ENCODE measurements at regions not wholly inside any gene's neighbourhood (a gene's known extent, or its start where the extent isn't known, plus 50 kb on each side); places are given as distances from the start of the nearest gene placed in this dataset.

DNA sequence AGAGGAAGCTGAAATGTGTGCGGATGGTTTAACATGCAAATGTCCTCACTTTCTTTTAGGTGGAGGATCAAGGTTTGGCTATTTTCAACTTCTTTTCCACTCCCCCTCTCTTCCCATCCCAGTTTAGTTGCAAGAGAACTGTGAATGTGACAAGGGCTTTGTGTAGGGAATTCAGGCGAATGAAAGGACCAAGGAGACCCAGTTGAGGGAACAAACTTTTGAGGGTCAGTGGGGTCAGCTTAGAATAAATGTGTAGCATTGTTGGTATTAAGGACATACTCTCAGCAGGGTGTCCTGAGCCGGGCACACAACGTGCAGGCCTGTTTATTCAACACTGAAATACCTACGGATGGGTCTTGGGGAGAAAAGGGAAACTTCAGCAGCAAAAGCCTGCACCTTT is 346.0 kb downstream of the PMP22 start:
- H3K79me2 ChIP-seq (ENCODE audit: insufficient read depth, low read length) = no peaks in the 10 kb centered on the region
- H3K27me3 ChIP-seq (ENCODE audit: insufficient read depth, low read length) = no peaks in the 10 kb centered on the region
- H3K4me3 ChIP-seq (ENCODE audit: low read depth, low read length, poor library complexity, severe bottlenecking) = no peak overlapping the region
- H3K9me2 ChIP-seq (ENCODE audit: low read depth, low read length) = no peaks in the 10 kb centered on the region
- no peaks in the 10 kb centered on the region for H3K9me3 ChIP-seq (ENCODE audit: low read length)
- H3K4me1 ChIP-seq (ENCODE audit: insufficient read depth, low read length, severe bottlenecking) = no peaks in the 10 kb centered on the region
- TF ChIP-seq, protein P1, sequence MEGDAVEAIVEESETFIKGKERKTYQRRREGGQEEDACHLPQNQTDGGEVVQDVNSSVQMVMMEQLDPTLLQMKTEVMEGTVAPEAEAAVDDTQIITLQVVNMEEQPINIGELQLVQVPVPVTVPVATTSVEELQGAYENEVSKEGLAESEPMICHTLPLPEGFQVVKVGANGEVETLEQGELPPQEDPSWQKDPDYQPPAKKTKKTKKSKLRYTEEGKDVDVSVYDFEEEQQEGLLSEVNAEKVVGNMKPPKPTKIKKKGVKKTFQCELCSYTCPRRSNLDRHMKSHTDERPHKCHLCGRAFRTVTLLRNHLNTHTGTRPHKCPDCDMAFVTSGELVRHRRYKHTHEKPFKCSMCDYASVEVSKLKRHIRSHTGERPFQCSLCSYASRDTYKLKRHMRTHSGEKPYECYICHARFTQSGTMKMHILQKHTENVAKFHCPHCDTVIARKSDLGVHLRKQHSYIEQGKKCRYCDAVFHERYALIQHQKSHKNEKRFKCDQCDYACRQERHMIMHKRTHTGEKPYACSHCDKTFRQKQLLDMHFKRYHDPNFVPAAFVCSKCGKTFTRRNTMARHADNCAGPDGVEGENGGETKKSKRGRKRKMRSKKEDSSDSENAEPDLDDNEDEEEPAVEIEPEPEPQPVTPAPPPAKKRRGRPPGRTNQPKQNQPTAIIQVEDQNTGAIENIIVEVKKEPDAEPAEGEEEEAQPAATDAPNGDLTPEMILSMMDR (IDR thresholded peaks at IDR 0.05; ENCODE audit: low read length) = no peak
- TF ChIP-seq EZH2 (IDR thresholded peaks at IDR 0.05; ENCODE audit: borderline replicate concordance, low read length) = no peak
- no peaks in the 10 kb centered on the region for H3F3A ChIP-seq (ENCODE audit: insufficient read depth, low read length)
- no peaks in the 10 kb centered on the region for H3K36me3 ChIP-seq (ENCODE audit: insufficient read depth, low read length)
- no peak overlapping the region for H3K9ac ChIP-seq (ENCODE audit: low read length)
- H3K27ac ChIP-seq (ENCODE audit: low read depth, low read length, poor library complexity, severe bottlenecking) = no peak overlapping the region
- H2AFZ ChIP-seq (ENCODE audit: low read length) = no peak overlapping the region
- H4K20me1 ChIP-seq (ENCODE audit: insufficient read depth, low read length) = no peaks in the 10 kb centered on the region
- H3K4me2 ChIP-seq (ENCODE audit: low read length) = no peak overlapping the region

DNA sequence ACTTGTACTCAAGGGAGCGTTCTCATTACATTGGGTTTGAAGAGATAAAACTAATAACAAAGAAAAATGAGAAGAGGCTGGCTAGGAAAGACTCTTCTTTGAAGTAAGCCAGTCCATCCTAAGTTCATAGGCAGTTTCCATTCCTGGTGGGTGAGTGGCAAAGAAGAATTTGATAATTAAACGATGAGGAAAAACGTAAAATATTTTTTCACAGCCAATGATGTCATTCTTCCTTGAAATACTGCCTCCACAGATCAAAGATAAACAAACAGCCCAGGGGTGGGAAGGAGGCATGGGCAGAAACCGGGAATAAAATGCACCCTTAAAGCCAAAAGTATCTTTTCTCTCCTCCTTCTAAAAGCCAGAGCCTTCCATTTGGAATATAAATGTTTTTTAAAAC is 346.6 kb downstream of the PMP22 start:
- no peak overlapping the region for H3K9ac ChIP-seq (ENCODE audit: low read length)
- no peaks in the 10 kb centered on the region for H3K79me2 ChIP-seq (ENCODE audit: insufficient read depth, low read length)
- no peaks in the 10 kb centered on the region for H4K20me1 ChIP-seq (ENCODE audit: insufficient read depth, low read length)
- no peaks in the 10 kb centered on the region for H3K27me3 ChIP-seq (ENCODE audit: insufficient read depth, low read length)
- H3K9me3 ChIP-seq (ENCODE audit: low read length) = no peaks in the 10 kb centered on the region
- H3K36me3 ChIP-seq (ENCODE audit: insufficient read depth, low read length) = no peaks in the 10 kb centered on the region
- no peaks in the 10 kb centered on the region for H3K4me1 ChIP-seq (ENCODE audit: insufficient read depth, low read length, severe bottlenecking)
- H3K4me3 ChIP-seq (ENCODE audit: low read depth, low read length, poor library complexity, severe bottlenecking) = no peak overlapping the region
- TF ChIP-seq EZH2 (IDR thresholded peaks at IDR 0.05; ENCODE audit: borderline replicate concordance, low read length) = no peak
- TF ChIP-seq, protein P1 (IDR thresholded peaks at IDR 0.05; ENCODE audit: low read length) = no peak
- no peak overlapping the region for H3K27ac ChIP-seq (ENCODE audit: low read depth, low read length, poor library complexity, severe bottlenecking)
- no peak overlapping the region for H2AFZ ChIP-seq (ENCODE audit: low read length)
- no peaks in the 10 kb centered on the region for H3K9me2 ChIP-seq (ENCODE audit: low read depth, low read length)
- no peak overlapping the region for H3K4me2 ChIP-seq (ENCODE audit: low read length)
- H3F3A ChIP-seq (ENCODE audit: insufficient read depth, low read length) = no peaks in the 10 kb centered on the region

DNA sequence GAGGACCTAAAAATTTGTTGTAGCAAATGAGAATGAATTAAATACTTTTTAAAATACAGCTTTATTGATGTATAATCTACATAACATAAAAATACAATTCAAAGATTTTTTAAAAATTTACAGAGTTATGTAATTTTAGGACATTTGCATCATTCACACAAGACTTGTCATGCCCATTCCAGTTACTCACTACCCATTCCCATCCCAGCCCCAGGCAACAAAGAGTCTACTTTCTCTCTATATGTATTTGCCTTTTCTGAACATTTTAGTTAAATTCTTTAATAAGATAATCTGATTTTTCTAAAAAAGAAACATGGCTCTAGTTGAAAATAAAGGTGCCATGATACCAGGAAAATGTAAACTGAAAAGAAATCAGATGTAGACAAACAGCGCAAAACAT is 354.2 kb downstream of the PMP22 start:
- Histone ChIP-seq H3K9me3 (ENCODE audit: low read length) (no peaks in the 10 kb centered on the region), H3K27me3 (ENCODE audit: insufficient read depth, low read length) (no peaks in the 10 kb centered on the region), H4K20me1 (ENCODE audit: insufficient read depth, low read length) (no peaks in the 10 kb centered on the region)

More for the DNA sequence above, 354.2 kb downstream of the PMP22 start:
- no peaks in the 10 kb centered on the region for H3K36me3 ChIP-seq (ENCODE audit: insufficient read depth, low read length)
- no peaks in the 10 kb centered on the region for H3K9me2 ChIP-seq (ENCODE audit: low read depth, low read length)
- H3K27ac ChIP-seq (ENCODE audit: low read depth, low read length, poor library complexity, severe bottlenecking) = no peak overlapping the region
- no peaks in the 10 kb centered on the region for H3F3A ChIP-seq (ENCODE audit: insufficient read depth, low read length)
- no peak overlapping the region for H3K4me3 ChIP-seq (ENCODE audit: low read depth, low read length, poor library complexity, severe bottlenecking)
- H3K79me2 ChIP-seq (ENCODE audit: insufficient read depth, low read length) = no peaks in the 10 kb centered on the region
- no peak overlapping the region for H3K4me2 ChIP-seq (ENCODE audit: low read length)
- no peak overlapping the region for H2AFZ ChIP-seq (ENCODE audit: low read length)
- H3K4me1 ChIP-seq (ENCODE audit: insufficient read depth, low read length, severe bottlenecking) = no peaks in the 10 kb centered on the region
- TF ChIP-seq, protein P1 (IDR thresholded peaks at IDR 0.05; ENCODE audit: low read length) = no peak
- no peak for TF ChIP-seq EZH2 (IDR thresholded peaks at IDR 0.05; ENCODE audit: borderline replicate concordance, low read length)
- no peak overlapping the region for H3K9ac ChIP-seq (ENCODE audit: low read length)
